ENCODE measurements at regions not wholly inside any gene's neighbourhood (a gene's known extent, or its start where the extent isn't known, plus 50 kb on each side); places are given as distances from the start of the nearest gene placed in this dataset.
"Not testable (repeated sequence)": the region's sequence is repeated elsewhere in the genome, so short reads cannot be mapped to it uniquely, and the experiment has no call there.

- Mint-ChIP-seq H3K27me3 (ENCODE audit: low read depth, unreplicated experiment) (no peaks in the 10 kb centered on the region), H3K4me1 (ENCODE audit: low read depth, unreplicated experiment) (peaks cover 2% of the 10 kb centered on the region), H3K9me3 (ENCODE audit: unreplicated experiment) (no peaks in the 10 kb centered on the region), H3K4me3 (ENCODE audit: unreplicated experiment) (no peak overlapping the region), H3K36me3 (ENCODE audit: low read depth, unreplicated experiment) (no peaks in the 10 kb centered on the region), H3K27ac (ENCODE audit: unreplicated experiment) (peak overlapping the region; percentile 12)
- no peaks in the 10 kb centered on the region for H3K9me3 ChIP-seq (ENCODE audit: insufficient read depth, low read depth, low read length)
- DNase-seq (ENCODE audit: low read depth) (no peak), FAIRE-seq (no peak)
- no peaks in the 10 kb centered on the region for H3K79me2 ChIP-seq (ENCODE audit: insufficient read depth, low read length)
- no peaks in the 10 kb centered on the region for H3K36me3 ChIP-seq (ENCODE audit: insufficient read depth, low read length)
- no peaks in the 10 kb centered on the region for H4K20me1 ChIP-seq (ENCODE audit: insufficient read depth, low read length)
- no peaks in the 10 kb centered on the region for H3K4me1 ChIP-seq (ENCODE audit: insufficient read depth, low read length)
- H3K4me3 ChIP-seq (ENCODE audit: insufficient read depth, low read depth, low read length), result no peak overlapping the region
- no peak overlapping the region for H2AFZ ChIP-seq (ENCODE audit: low read depth, low read length)
- H3K27ac ChIP-seq (ENCODE audit: low read depth, low read length), result no peak overlapping the region
- no peak overlapping the region for H3K4me2 ChIP-seq (ENCODE audit: low read length)
- H3K27me3 ChIP-seq (ENCODE audit: insufficient read depth, low read length), result no peaks in the 10 kb centered on the region
- TF ChIP-seq EZH2 (IDR thresholded peaks at IDR 0.05; ENCODE audit: insufficient read depth, low read length), result no peak
- no peak overlapping the region for H3K9ac ChIP-seq (ENCODE audit: low read length)
Observed at GRCh38 chrX:54640736-54641135, 110.7 kb downstream of the GNL3L start.

- no peak overlapping the region for H3K27ac ChIP-seq (ENCODE audit: low read depth, low read length)
- no peak overlapping the region for H3K4me2 ChIP-seq (ENCODE audit: low read length)
- no peaks in the 10 kb centered on the region for H3K4me1 ChIP-seq (ENCODE audit: insufficient read depth, low read length)
- DNase-seq (ENCODE audit: low read depth) (no peak), FAIRE-seq (no peak)
- H3K27ac Mint-ChIP-seq (ENCODE audit: unreplicated experiment), result no peak overlapping the region
- no peaks in the 10 kb centered on the region for H4K20me1 ChIP-seq (ENCODE audit: insufficient read depth, low read length)
- no peak overlapping the region for H3K4me3 Mint-ChIP-seq (ENCODE audit: unreplicated experiment)
- H3K79me2 ChIP-seq (ENCODE audit: insufficient read depth, low read length), result no peaks in the 10 kb centered on the region
- no peaks in the 10 kb centered on the region for H3K9me3 ChIP-seq (ENCODE audit: insufficient read depth, low read depth, low read length)
- H3K27me3 ChIP-seq (ENCODE audit: insufficient read depth, low read length), result no peaks in the 10 kb centered on the region
- H3K4me1 Mint-ChIP-seq (ENCODE audit: low read depth, unreplicated experiment), result peaks cover 2% of the 10 kb centered on the region
- no peak for TF ChIP-seq EZH2 (IDR thresholded peaks at IDR 0.05; ENCODE audit: insufficient read depth, low read length)
- TF ChIP-seq, protein P1, sequence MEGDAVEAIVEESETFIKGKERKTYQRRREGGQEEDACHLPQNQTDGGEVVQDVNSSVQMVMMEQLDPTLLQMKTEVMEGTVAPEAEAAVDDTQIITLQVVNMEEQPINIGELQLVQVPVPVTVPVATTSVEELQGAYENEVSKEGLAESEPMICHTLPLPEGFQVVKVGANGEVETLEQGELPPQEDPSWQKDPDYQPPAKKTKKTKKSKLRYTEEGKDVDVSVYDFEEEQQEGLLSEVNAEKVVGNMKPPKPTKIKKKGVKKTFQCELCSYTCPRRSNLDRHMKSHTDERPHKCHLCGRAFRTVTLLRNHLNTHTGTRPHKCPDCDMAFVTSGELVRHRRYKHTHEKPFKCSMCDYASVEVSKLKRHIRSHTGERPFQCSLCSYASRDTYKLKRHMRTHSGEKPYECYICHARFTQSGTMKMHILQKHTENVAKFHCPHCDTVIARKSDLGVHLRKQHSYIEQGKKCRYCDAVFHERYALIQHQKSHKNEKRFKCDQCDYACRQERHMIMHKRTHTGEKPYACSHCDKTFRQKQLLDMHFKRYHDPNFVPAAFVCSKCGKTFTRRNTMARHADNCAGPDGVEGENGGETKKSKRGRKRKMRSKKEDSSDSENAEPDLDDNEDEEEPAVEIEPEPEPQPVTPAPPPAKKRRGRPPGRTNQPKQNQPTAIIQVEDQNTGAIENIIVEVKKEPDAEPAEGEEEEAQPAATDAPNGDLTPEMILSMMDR (IDR thresholded peaks at IDR 0.05; ENCODE audit: insufficient read depth, low read depth, low read length), result no peak
- H3K9me3 Mint-ChIP-seq (ENCODE audit: unreplicated experiment), result no peaks in the 10 kb centered on the region
- no peak overlapping the region for H2AFZ ChIP-seq (ENCODE audit: low read depth, low read length)
- no peaks in the 10 kb centered on the region for H3K36me3 ChIP-seq (ENCODE audit: insufficient read depth, low read length)
- H3K9ac ChIP-seq (ENCODE audit: low read length), result no peak overlapping the region
- H3K36me3 Mint-ChIP-seq (ENCODE audit: low read depth, unreplicated experiment), result no peaks in the 10 kb centered on the region
- no peaks in the 10 kb centered on the region for H3K27me3 Mint-ChIP-seq (ENCODE audit: low read depth, unreplicated experiment)
- no peak overlapping the region for H3K4me3 ChIP-seq (ENCODE audit: insufficient read depth, low read depth, low read length)
Observed at GRCh38 chrX:54641530-54641929, 111.5 kb downstream of the GNL3L start.

GRCh38 chrX:54647607-54648006 lies 117.6 kb downstream of the GNL3L start:
- not testable (repeated sequence) for H3K36me3 ChIP-seq (ENCODE audit: insufficient read depth, low read length); H3K9ac ChIP-seq (ENCODE audit: low read length); H3K9me3 Mint-ChIP-seq (ENCODE audit: unreplicated experiment); H3K36me3 Mint-ChIP-seq (ENCODE audit: low read depth, unreplicated experiment); H3K4me2 ChIP-seq (ENCODE audit: low read length); H3K27me3 ChIP-seq (ENCODE audit: insufficient read depth, low read length); H3K79me2 ChIP-seq (ENCODE audit: insufficient read depth, low read length); H3K9me3 ChIP-seq (ENCODE audit: insufficient read depth, low read depth, low read length); H3K4me1 ChIP-seq (ENCODE audit: insufficient read depth, low read length); FAIRE-seq; H3K4me3 ChIP-seq (ENCODE audit: insufficient read depth, low read depth, low read length); H3K27ac Mint-ChIP-seq (ENCODE audit: unreplicated experiment); H3K27ac ChIP-seq (ENCODE audit: low read depth, low read length); H4K20me1 ChIP-seq (ENCODE audit: insufficient read depth, low read length); H3K4me1 Mint-ChIP-seq (ENCODE audit: low read depth, unreplicated experiment); H2AFZ ChIP-seq (ENCODE audit: low read depth, low read length); H3K27me3 Mint-ChIP-seq (ENCODE audit: low read depth, unreplicated experiment); DNase-seq (ENCODE audit: low read depth)
- peak overlapping the region; percentile 57 for H3K4me3 Mint-ChIP-seq (ENCODE audit: unreplicated experiment)

- H3K79me2 ChIP-seq (ENCODE audit: insufficient read depth, low read length), result no peaks in the 10 kb centered on the region
- H3K4me3 Mint-ChIP-seq (ENCODE audit: unreplicated experiment), result no peak overlapping the region
Observed at GRCh38 chrX:54659547-54659946, 129.5 kb downstream of the GNL3L start.

More at GRCh38 chrX:54659547-54659946, 129.5 kb downstream of the GNL3L start:
- no peak for TF ChIP-seq EZH2 (IDR thresholded peaks at IDR 0.05; ENCODE audit: insufficient read depth, low read length)
- TF ChIP-seq, protein P1 (IDR thresholded peaks at IDR 0.05; ENCODE audit: insufficient read depth, low read depth, low read length), result no peak
- H3K9me3 ChIP-seq (ENCODE audit: insufficient read depth, low read depth, low read length), result no peaks in the 10 kb centered on the region
- no peak overlapping the region for H3K9ac ChIP-seq (ENCODE audit: low read length)
- H4K20me1 ChIP-seq (ENCODE audit: insufficient read depth, low read length), result no peaks in the 10 kb centered on the region
- Mint-ChIP-seq H3K4me1 (ENCODE audit: low read depth, unreplicated experiment) (no peaks in the 10 kb centered on the region), H3K9me3 (ENCODE audit: unreplicated experiment) (peaks cover 10% of the 10 kb centered on the region), H3K36me3 (ENCODE audit: low read depth, unreplicated experiment) (no peaks in the 10 kb centered on the region), H3K27me3 (ENCODE audit: low read depth, unreplicated experiment) (no peaks in the 10 kb centered on the region), H3K27ac (ENCODE audit: unreplicated experiment) (no peak overlapping the region)
- no peak for DNase-seq (ENCODE audit: low read depth)
- no peaks in the 10 kb centered on the region for H3K4me1 ChIP-seq (ENCODE audit: insufficient read depth, low read length)
- H3K27me3 ChIP-seq (ENCODE audit: insufficient read depth, low read length), result no peaks in the 10 kb centered on the region
- H3K4me3 ChIP-seq (ENCODE audit: insufficient read depth, low read depth, low read length), result no peak overlapping the region
- peak; percentile 50 for FAIRE-seq
- H3K4me2 ChIP-seq (ENCODE audit: low read length), result no peak overlapping the region
- H3K27ac ChIP-seq (ENCODE audit: low read depth, low read length), result no peak overlapping the region
- no peak overlapping the region for H2AFZ ChIP-seq (ENCODE audit: low read depth, low read length)
- no peaks in the 10 kb centered on the region for H3K36me3 ChIP-seq (ENCODE audit: insufficient read depth, low read length)

All from astrocyte (in vitro differentiated cells and primary cell).